Liver (tissue), 3 donors: ENCODE measurements at regions not wholly inside any gene's neighbourhood (a gene's known extent, or its start where the extent isn't known, plus 50 kb on each side); places are given as distances from the start of the nearest gene placed in this dataset.

Source experiments
- TAF1 ChIP-seq: conservative IDR thresholded peaks from 2 replicates; pipeline ENCODE4 v1.6.1; 2016; ENCODE audit warnings: antibody characterized with exemption, mild to moderate bottlenecking
- TF ChIP-seq, protein P1 (sequence below): fragments of 150-350 bp; IDR thresholded peaks from 2 replicates; pipeline ENCODE4 v1.5.1; 2017; ENCODE audit warnings: improper control_type of control experiment, low read depth, low read length; ENCODE audit not compliant: missing input control
- donor health status: healthy.
- donor health status: healthy.

DNA sequence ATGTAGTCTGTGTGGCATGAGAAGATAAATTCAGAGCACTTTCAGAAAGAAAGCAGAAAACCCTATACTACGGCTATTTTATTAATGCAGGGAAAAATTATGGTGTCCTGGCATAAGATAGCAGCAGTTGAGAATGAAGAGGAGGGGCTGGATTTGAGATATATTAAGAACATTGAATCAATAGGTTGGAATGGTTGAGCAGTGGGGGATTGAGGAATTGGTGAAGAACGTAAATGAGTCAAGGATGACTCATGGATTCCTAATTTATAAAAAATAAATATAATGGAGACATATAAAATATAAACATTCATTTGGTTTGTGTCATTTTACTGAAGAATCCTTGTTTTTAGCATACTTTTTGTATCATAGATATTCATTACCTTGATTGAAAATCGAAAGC, 234.3 kb upstream of the ADAMTS5 start:
- TF ChIP-seq, protein P1, sequence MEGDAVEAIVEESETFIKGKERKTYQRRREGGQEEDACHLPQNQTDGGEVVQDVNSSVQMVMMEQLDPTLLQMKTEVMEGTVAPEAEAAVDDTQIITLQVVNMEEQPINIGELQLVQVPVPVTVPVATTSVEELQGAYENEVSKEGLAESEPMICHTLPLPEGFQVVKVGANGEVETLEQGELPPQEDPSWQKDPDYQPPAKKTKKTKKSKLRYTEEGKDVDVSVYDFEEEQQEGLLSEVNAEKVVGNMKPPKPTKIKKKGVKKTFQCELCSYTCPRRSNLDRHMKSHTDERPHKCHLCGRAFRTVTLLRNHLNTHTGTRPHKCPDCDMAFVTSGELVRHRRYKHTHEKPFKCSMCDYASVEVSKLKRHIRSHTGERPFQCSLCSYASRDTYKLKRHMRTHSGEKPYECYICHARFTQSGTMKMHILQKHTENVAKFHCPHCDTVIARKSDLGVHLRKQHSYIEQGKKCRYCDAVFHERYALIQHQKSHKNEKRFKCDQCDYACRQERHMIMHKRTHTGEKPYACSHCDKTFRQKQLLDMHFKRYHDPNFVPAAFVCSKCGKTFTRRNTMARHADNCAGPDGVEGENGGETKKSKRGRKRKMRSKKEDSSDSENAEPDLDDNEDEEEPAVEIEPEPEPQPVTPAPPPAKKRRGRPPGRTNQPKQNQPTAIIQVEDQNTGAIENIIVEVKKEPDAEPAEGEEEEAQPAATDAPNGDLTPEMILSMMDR: no peak
- no peak for TF ChIP-seq TAF1
